ENCODE measurements at regions not wholly inside any gene's neighbourhood (a gene's known extent, or its start where the extent isn't known, plus 50 kb on each side); places are given as distances from the start of the nearest gene placed in this dataset.

- TF ChIP-seq CTCF (IDR thresholded peaks at IDR 0.05) (no peak), POLR2A (IDR thresholded peaks at IDR 0.05) (no peak)
Observed at GRCh38 chr5:130796902-130797301, 368.2 kb downstream of the HINT1 start.

All from uterus (tissue), 2 donors.